BJ (cell line): ENCODE measurements at regions not wholly inside any gene's neighbourhood (a gene's known extent, or its start where the extent isn't known, plus 50 kb on each side); places are given as distances from the start of the nearest gene placed in this dataset.
"Not testable (repeated sequence)": the region's sequence is repeated elsewhere in the genome, so short reads cannot be mapped to it uniquely, and the experiment has no call there.

ENCODE experiments used
- CTCF ChIA-PET: fragments of 350-600 bp; formaldehyde crosslinking; extraction: SDS; loops from one replicate; lab custom pipeline; 2021; ENCODE audit warnings: antibody characterized with exemption, inconsistent platforms; lab: Yijun Ruan, JAX
- POLR2A ChIA-PET: fragments of 300-600 bp; sonication (Branson Sonifier 250); formaldehyde crosslinking; extraction: SDS; loops from one replicate; lab custom pipeline; 2021; ENCODE audit warnings: antibody characterized with exemption; lab: Charles Lee
- DNase-seq: peaks from one replicate; pipeline ENCODE4 v3.0.0-alpha.2; 2011; ENCODE audit warnings: low read depth
- H3K27me3 ChIP-seq: 2 replicates; pipeline ENCODE4 v1.6.0; 2011; ENCODE audit warnings: low read length; ENCODE audit not compliant: control insufficient read depth, insufficient read depth
- H3K36me3 ChIP-seq: 2 replicates; pipeline ENCODE4 v1.5.1; 2011; ENCODE audit warnings: low read length; ENCODE audit not compliant: control insufficient read depth, insufficient read depth
- H3K4me3 ChIP-seq: 2 replicates; pipeline ENCODE4 v1.5.1; 2011; ENCODE audit warnings: low read depth, mild to moderate bottlenecking, control low read depth, low read length
- CTCF ChIP-seq: IDR thresholded peaks from 2 replicates; pipeline ENCODE4 v1.5.1; 2011; ENCODE audit warnings: low read depth, mild to moderate bottlenecking, control low read depth, inconsistent platforms, low read length, moderate library complexity; ENCODE audit not compliant: insufficient read depth

GRCh38 chr13:63279136-63279535, 1863.5 kb upstream of the PCDH20 start:
- ChIA-PET CTCF (no interaction called here), POLR2A (no interaction called here)
- H3K27me3 ChIP-seq = no peaks in the 10 kb centered on the region
- no peak for DNase-seq
- no peaks in the 10 kb centered on the region for H3K36me3 ChIP-seq
- no peak for TF ChIP-seq CTCF
- no peak overlapping the region for H3K4me3 ChIP-seq

- CTCF ChIA-PET = no interaction called here
- no peak for TF ChIP-seq CTCF
- POLR2A ChIA-PET = no interaction called here
- Histone ChIP-seq H3K36me3 (no peaks in the 10 kb centered on the region), H3K27me3 (no peaks in the 10 kb centered on the region), H3K4me3 (no peak overlapping the region)
- no peak for DNase-seq
These were observed 1859.1 kb upstream of the PCDH20 start for GRCh38 chr13:63274772-63275171.

- Histone ChIP-seq H3K4me3 (no peak overlapping the region), H3K36me3 (no peaks in the 10 kb centered on the region), H3K27me3 (no peaks in the 10 kb centered on the region)
- no peak for DNase-seq
- no peak for TF ChIP-seq CTCF
- ChIA-PET POLR2A (no interaction called here), CTCF (no interaction called here)
These were observed 1834.0 kb upstream of the PCDH20 start for GRCh38 chr13:63249411-63250187.

- H3K27me3 ChIP-seq, CTCF ChIA-PET, POLR2A ChIA-PET, H3K36me3 ChIP-seq, H3K4me3 ChIP-seq, DNase-seq: not testable (repeated sequence)
These were observed 1821.2 kb upstream of the PCDH20 start for GRCh38 chr13:63236667-63237396.

GRCh38 chr13:63218596-63218995, 1802.9 kb upstream of the PCDH20 start:
- POLR2A ChIA-PET, CTCF ChIA-PET, DNase-seq, H3K27me3 ChIP-seq, H3K4me3 ChIP-seq, H3K36me3 ChIP-seq: not testable (repeated sequence)

- ChIA-PET CTCF (no interaction called here), POLR2A (no interaction called here)
- DNase-seq = no peak
- Histone ChIP-seq H3K27me3 (no peaks in the 10 kb centered on the region), H3K36me3 (no peaks in the 10 kb centered on the region), H3K4me3 (no peak overlapping the region)
- TF ChIP-seq CTCF = no peak
These were observed 1793.8 kb upstream of the PCDH20 start for GRCh38 chr13:63209330-63210017.
